ENCODE measurements at regions not wholly inside any gene's neighbourhood (a gene's known extent, or its start where the extent isn't known, plus 50 kb on each side); places are given as distances from the start of the nearest gene placed in this dataset.

DNA sequence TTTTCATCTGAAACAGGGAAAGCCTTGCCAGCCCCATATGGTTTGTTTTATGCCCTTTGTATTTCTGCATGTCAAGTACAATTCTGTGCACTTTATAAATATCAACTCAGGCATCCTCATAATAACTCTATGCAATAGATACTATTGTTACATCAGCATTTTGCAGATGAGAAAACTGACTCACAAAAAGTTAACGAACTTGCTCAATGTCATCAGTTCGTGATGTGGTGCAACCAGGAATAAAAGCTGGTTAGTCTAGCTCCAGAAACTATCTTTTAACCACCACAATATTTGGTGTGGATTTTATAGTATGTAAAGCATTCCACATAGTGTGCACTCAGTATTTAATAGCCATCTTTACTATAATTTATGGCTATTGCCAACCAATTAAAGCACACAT lies 134.9 kb downstream of the MRPS30 start:
- ChIA-PET POLR2A (no interaction called here), CTCF (ENCODE audit: low intra/inter-chr PET ratio, low total read pairs) (no interaction called here)
- 30% methylated on average over 2 of the region's 2 CpGs for WGBS (ENCODE audit: low lambda C conversion rate)
- no peak for DNase-seq (ENCODE audit: low spot score)
- H3K9ac ChIP-seq (ENCODE audit: insufficient read depth, low read depth, low read length): no peak overlapping the region
- H3K27ac ChIP-seq (ENCODE audit: extremely low read length, insufficient read depth, low read length): no peak overlapping the region
- no peaks in the 10 kb centered on the region for H3K79me2 ChIP-seq (ENCODE audit: insufficient read depth, low read length)
- H2AFZ ChIP-seq (ENCODE audit: low read length): no peak overlapping the region
- no peak for ATAC-seq
- H3K4me1 ChIP-seq (ENCODE audit: insufficient read depth, low read length): no peaks in the 10 kb centered on the region
- intact Hi-C loops (cut with micrococcal nuclease; ENCODE audit: unreplicated experiment): no loop called here
- no peaks in the 10 kb centered on the region for H3K36me3 ChIP-seq (replicated peaks in 1 of 2; ENCODE audit: control insufficient read depth in 1 of 2, insufficient read depth in 2 of 2, low read length in 2 of 2)
- no peak overlapping the region for H3K4me3 ChIP-seq (replicated peaks in 1 of 3; ENCODE audit: insufficient read depth in 1 of 3, low read depth in 2 of 3, low read length in 3 of 3)
- H3K27me3 ChIP-seq (ENCODE audit: control insufficient read depth in 1 of 2, insufficient read depth in 2 of 2, low read length in 2 of 2): no peaks in the 10 kb centered on the region
- FAIRE-seq: no peak
- H3K4me2 ChIP-seq (ENCODE audit: low read depth, low read length): no peak overlapping the region
- H4K20me1 ChIP-seq (ENCODE audit: insufficient read depth, low read length): no peaks in the 10 kb centered on the region
- in situ Hi-C loops (cut with HindIII; ENCODE audit: extremely low pct_ligation_motif_present, low pct_unique_long_range_greater_than_20kb): no loop called here
- BruUV-seq (replicated peaks): no TSS peak
- no peaks in the 10 kb centered on the region for H3K9me3 ChIP-seq (ENCODE audit: low read length)
- TF ChIP-seq MAFF (IDR thresholded peaks at IDR 0.05; ENCODE audit: low read depth, low read length) (no peak), ZNF780A (CRISPR knock-in tag; IDR thresholded peaks at IDR 0.05) (no peak), ZNF136 (CRISPR knock-in tag; IDR thresholded peaks at IDR 0.05; ENCODE audit: low read depth) (no peak), ZNF3 (CRISPR knock-in tag; IDR thresholded peaks at IDR 0.05) (no peak), CSRNP2 (CRISPR knock-in tag; conservative IDR thresholded peaks at IDR 0.05; ENCODE audit: low read depth) (no peak), ZNF484 (CRISPR knock-in tag; IDR thresholded peaks at IDR 0.05; ENCODE audit: borderline replicate concordance, low read depth) (no peak), HOMEZ (CRISPR knock-in tag; IDR thresholded peaks at IDR 0.05; ENCODE audit: low read depth) (no peak), DR1 (CRISPR knock-in tag; IDR thresholded peaks at IDR 0.05) (no peak), ZNF775 (CRISPR knock-in tag; IDR thresholded peaks at IDR 0.05; ENCODE audit: borderline replicate concordance) (no peak), ZNF616 (CRISPR knock-in tag; IDR thresholded peaks at IDR 0.05; ENCODE audit: low read depth) (no peak)
- TF ChIP-seq, protein P1, sequence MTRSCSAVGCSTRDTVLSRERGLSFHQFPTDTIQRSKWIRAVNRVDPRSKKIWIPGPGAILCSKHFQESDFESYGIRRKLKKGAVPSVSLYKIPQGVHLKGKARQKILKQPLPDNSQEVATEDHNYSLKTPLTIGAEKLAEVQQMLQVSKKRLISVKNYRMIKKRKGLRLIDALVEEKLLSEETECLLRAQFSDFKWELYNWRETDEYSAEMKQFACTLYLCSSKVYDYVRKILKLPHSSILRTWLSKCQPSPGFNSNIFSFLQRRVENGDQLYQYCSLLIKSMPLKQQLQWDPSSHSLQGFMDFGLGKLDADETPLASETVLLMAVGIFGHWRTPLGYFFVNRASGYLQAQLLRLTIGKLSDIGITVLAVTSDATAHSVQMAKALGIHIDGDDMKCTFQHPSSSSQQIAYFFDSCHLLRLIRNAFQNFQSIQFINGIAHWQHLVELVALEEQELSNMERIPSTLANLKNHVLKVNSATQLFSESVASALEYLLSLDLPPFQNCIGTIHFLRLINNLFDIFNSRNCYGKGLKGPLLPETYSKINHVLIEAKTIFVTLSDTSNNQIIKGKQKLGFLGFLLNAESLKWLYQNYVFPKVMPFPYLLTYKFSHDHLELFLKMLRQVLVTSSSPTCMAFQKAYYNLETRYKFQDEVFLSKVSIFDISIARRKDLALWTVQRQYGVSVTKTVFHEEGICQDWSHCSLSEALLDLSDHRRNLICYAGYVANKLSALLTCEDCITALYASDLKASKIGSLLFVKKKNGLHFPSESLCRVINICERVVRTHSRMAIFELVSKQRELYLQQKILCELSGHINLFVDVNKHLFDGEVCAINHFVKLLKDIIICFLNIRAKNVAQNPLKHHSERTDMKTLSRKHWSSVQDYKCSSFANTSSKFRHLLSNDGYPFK (CRISPR knock-in tag; IDR thresholded peaks at IDR 0.05; ENCODE audit: borderline replicate concordance): no peak
- TF ChIP-seq, protein P2, sequence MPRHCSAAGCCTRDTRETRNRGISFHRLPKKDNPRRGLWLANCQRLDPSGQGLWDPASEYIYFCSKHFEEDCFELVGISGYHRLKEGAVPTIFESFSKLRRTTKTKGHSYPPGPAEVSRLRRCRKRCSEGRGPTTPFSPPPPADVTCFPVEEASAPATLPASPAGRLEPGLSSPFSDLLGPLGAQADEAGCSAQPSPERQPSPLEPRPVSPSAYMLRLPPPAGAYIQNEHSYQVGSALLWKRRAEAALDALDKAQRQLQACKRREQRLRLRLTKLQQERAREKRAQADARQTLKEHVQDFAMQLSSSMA (CRISPR knock-in tag; IDR thresholded peaks at IDR 0.05): no peak
- TF ChIP-seq, protein P3, sequence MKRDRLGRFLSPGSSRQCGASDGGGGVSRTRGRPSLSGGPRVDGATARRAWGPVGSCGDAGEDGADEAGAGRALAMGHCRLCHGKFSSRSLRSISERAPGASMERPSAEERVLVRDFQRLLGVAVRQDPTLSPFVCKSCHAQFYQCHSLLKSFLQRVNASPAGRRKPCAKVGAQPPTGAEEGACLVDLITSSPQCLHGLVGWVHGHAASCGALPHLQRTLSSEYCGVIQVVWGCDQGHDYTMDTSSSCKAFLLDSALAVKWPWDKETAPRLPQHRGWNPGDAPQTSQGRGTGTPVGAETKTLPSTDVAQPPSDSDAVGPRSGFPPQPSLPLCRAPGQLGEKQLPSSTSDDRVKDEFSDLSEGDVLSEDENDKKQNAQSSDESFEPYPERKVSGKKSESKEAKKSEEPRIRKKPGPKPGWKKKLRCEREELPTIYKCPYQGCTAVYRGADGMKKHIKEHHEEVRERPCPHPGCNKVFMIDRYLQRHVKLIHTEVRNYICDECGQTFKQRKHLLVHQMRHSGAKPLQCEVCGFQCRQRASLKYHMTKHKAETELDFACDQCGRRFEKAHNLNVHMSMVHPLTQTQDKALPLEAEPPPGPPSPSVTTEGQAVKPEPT (CRISPR knock-in tag; IDR thresholded peaks at IDR 0.05; ENCODE audit: low read depth): no peak
- TF ChIP-seq, protein P4, sequence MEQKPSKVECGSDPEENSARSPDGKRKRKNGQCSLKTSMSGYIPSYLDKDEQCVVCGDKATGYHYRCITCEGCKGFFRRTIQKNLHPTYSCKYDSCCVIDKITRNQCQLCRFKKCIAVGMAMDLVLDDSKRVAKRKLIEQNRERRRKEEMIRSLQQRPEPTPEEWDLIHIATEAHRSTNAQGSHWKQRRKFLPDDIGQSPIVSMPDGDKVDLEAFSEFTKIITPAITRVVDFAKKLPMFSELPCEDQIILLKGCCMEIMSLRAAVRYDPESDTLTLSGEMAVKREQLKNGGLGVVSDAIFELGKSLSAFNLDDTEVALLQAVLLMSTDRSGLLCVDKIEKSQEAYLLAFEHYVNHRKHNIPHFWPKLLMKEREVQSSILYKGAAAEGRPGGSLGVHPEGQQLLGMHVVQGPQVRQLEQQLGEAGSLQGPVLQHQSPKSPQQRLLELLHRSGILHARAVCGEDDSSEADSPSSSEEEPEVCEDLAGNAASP (CRISPR knock-in tag; IDR thresholded peaks at IDR 0.05; ENCODE audit: borderline replicate concordance): no peak
